GM23248 (cell line): ENCODE measurements at regions not wholly inside any gene's neighbourhood (a gene's known extent, or its start where the extent isn't known, plus 50 kb on each side); places are given as distances from the start of the nearest gene placed in this dataset.

Experiments
- DNase-seq: peaks from one replicate; pipeline ENCODE4 v3.0.0-alpha.2; 2015
- H2AFZ ChIP-seq: fragments of 200-600 bp; sonication (generic); 2 replicates; pipeline ENCODE4 v1.6.1; 2016; ENCODE audit warnings: antibody characterized with exemption
- H3F3A ChIP-seq: fragments of 200-600 bp; sonication (generic); 2 replicates; pipeline ENCODE4 v1.6.1; 2016; ENCODE audit warnings: mild to moderate bottlenecking, antibody characterized with exemption, mixed run types; ENCODE audit not compliant: insufficient read depth
- H3K27ac ChIP-seq: fragments of 200-600 bp; sonication (generic); 2 replicates; pipeline ENCODE4 v1.5.1; 2016; ENCODE audit warnings: mild to moderate bottlenecking
- H3K27me3 ChIP-seq: fragments of 200-600 bp; sonication (generic); replicated peaks from 2 replicates; pipeline ENCODE4 v1.6.1; 2016; ENCODE audit warnings: mild to moderate bottlenecking; ENCODE audit not compliant: insufficient read depth
- H3K36me3 ChIP-seq: fragments of 200-600 bp; sonication (generic); 2 replicates; pipeline ENCODE4 v1.6.1; 2016; ENCODE audit warnings: low read depth, mild to moderate bottlenecking
- H3K4me1 ChIP-seq: fragments of 200-600 bp; sonication (generic); 2 replicates; pipeline ENCODE4 v1.6.1; 2016; ENCODE audit warnings: mild to moderate bottlenecking; ENCODE audit not compliant: insufficient read depth
- H3K4me2 ChIP-seq: fragments of 200-600 bp; sonication (generic); one replicate; pipeline ENCODE4 v1.6.1; 2016; ENCODE audit warnings: mild to moderate bottlenecking; ENCODE audit not compliant: unreplicated experiment
- H3K4me3 ChIP-seq: fragments of 200-600 bp; sonication (generic); 2 replicates; pipeline ENCODE4 v1.5.1; 2016; ENCODE audit warnings: mild to moderate bottlenecking
- H3K79me2 ChIP-seq: fragments of 200-600 bp; sonication (generic); 2 replicates; pipeline ENCODE4 v1.6.1; 2016; ENCODE audit warnings: mild to moderate bottlenecking; ENCODE audit not compliant: insufficient read depth
- H3K9ac ChIP-seq: fragments of 200-600 bp; sonication (generic); 2 replicates; pipeline ENCODE4 v1.6.1; 2016; ENCODE audit warnings: mild to moderate bottlenecking
- H3K9me2 ChIP-seq: fragments of 200-600 bp; sonication (generic); 2 replicates; pipeline ENCODE4 v1.6.1; 2016; ENCODE audit warnings: mixed run types, mild to moderate bottlenecking, moderate library complexity; ENCODE audit not compliant: insufficient read depth
- H3K9me3 ChIP-seq: fragments of 200-600 bp; sonication (generic); one replicate; pipeline ENCODE4 v1.6.1; 2017; ENCODE audit warnings: low read depth
- H4K20me1 ChIP-seq: fragments of 200-600 bp; sonication (generic); 2 replicates; pipeline ENCODE4 v1.6.0; 2016; ENCODE audit not compliant: insufficient read depth
- EZH2 ChIP-seq: fragments of 200-600 bp; sonication (generic); IDR thresholded peaks from 2 replicates; pipeline ENCODE4 v1.6.1; 2018; ENCODE audit warnings: antibody characterized with exemption, mild to moderate bottlenecking; ENCODE audit not compliant: insufficient read depth, poor library complexity, severe bottlenecking
- EZH2phosphoT487 ChIP-seq: fragments of 200-600 bp; sonication (generic); IDR thresholded peaks from 2 replicates; pipeline ENCODE4 v1.6.1; 2018; ENCODE audit warnings: antibody characterized with exemption, moderate library complexity, mild to moderate bottlenecking, low read depth; ENCODE audit not compliant: insufficient read depth
- WGBS, 2 experiments: methylation state at CpG; one replicate each; pipeline ENCODE4 v1.1.6; 2015 to 2017; ENCODE audit warnings: low lambda C conversion rate in 2 of 2, low coverage in 1 of 2; ENCODE audit errors: missing lambda C conversion rate in 2 of 2; 5-methylcytosine and 5-hydroxymethylcytosine counted together
- in situ Hi-C: fragments of 300-500 bp; cut with MboI; formaldehyde crosslinking; loops from 2 replicates; pipeline ENCODE4 v1.15.0; 2020

DNA sequence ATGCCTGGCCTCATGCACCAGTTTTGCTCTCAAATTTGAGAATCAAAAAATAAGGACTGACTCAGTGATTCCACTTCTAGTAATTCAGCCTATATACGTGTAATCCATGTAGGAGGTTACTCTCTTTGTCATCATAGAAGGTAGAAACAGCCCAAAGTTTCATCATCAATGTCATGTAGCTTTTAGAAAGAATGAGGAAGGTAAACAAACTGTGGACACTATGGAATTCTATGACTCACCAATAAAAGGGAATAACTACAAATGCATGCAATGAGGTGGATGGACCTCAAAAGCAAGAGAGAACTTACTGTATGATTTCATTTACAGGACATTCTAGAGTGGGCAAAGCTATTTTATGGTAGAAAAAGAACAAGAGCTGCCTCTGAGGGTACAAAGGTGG is 93.2 kb upstream of the LRIG1 start:
- Histone ChIP-seq H3K27me3 (no peaks in the 10 kb centered on the region), H3K79me2 (no peaks in the 10 kb centered on the region), H3K9me3 (no peaks in the 10 kb centered on the region), H4K20me1 (no peaks in the 10 kb centered on the region), H3K4me2 (no peak overlapping the region), H3K4me1 (no peaks in the 10 kb centered on the region; the same call in 1 of the 2 replicates), H3K9me2 (no peaks in the 10 kb centered on the region), H3K27ac (no peak overlapping the region), H2AFZ (no peak overlapping the region), H3K4me3 (no peak overlapping the region), H3K9ac (no peak overlapping the region), H3K36me3 (no peaks in the 10 kb centered on the region), H3F3A (0 out of 2 replicates have a peak, but pooled peaks cover 3% of the 10 kb centered on the region)
- 2 to 5% methylated on average over 1 of the region's 1 CpG for WGBS, 2 experiments
- DNase-seq: peak; percentile 76
- in situ Hi-C loops: no loop called here
- TF ChIP-seq EZH2: no peak
- TF ChIP-seq EZH2phosphoT487: no peak

DNA sequence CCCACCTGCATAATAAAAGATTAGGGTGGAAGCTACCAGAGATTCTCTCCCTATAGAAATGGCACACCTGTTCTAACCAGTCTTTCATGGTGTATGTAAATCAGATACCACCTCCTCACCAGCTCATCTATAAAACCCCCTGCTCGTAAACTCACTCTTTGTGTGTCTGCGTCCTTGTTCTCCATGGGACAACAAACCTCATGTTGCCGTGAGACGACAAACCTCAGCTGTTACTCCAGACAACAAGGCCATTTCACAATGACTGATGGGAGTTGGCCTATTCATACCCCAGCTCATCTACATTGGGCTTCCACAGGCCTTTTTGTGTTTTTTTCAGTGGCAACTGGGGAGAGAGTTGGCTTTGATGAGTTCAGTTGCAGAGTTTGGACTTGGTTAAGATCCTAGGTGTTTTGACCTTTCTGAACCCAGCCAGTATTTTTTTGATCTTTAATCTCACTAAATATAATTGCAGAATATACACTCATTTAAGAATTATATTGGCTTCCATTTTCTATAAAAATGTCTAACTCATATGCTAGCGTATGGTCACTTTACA is 96.6 kb upstream of the LRIG1 start:
- 0 out of 2 replicates have a peak, but pooled peaks cover 3% of the 10 kb centered on the region for H3F3A ChIP-seq
- H2AFZ ChIP-seq: no peak overlapping the region
- no peaks in the 10 kb centered on the region for H3K36me3 ChIP-seq
- H3K79me2 ChIP-seq: no peaks in the 10 kb centered on the region
- in situ Hi-C loops: no loop called here
- DNase-seq: no peak
- H3K4me1 ChIP-seq: no peaks in the 10 kb centered on the region; the same call in 1 of the 2 replicates
- no peak overlapping the region for H3K27ac ChIP-seq
- TF ChIP-seq EZH2 (no peak), EZH2phosphoT487 (no peak)
- H3K27me3 ChIP-seq: 0 out of 2 replicates have a peak, but pooled peaks cover 2% of the 10 kb centered on the region
- no peaks in the 10 kb centered on the region for H3K9me2 ChIP-seq
- WGBS, 2 experiments: 89% methylated on average over 5 of the region's 5 CpGs
- H4K20me1 ChIP-seq: no peaks in the 10 kb centered on the region
- H3K9ac ChIP-seq: no peak overlapping the region
- H3K4me2 ChIP-seq: no peak overlapping the region
- H3K4me3 ChIP-seq: no peak overlapping the region
- no peaks in the 10 kb centered on the region for H3K9me3 ChIP-seq

DNA sequence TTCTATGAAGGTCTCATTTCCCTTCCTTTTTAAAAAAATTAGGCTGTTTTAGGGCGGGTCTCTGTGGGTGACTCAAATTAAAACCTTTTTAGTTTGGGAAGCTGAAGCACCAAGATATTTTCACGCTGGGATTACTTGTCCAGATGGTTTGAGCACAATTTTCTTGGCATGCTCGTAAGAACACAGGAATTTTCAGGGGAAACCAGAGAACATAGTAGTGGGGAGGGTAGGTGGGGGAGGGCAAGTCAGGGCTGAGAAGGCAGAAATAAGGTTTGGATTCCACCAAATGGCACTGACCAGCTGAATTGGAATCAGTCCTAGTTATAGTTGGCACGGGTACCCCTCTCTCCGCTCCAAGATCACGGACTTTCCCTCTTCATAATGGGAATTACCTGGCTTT is 97.3 kb upstream of the LRIG1 start:
- H3F3A ChIP-seq: 0 out of 2 replicates have a peak, but pooled peaks cover 3% of the 10 kb centered on the region
- WGBS, 2 experiments: 21 to 23% methylated on average over 6 of the region's 6 CpGs
- no peaks in the 10 kb centered on the region for H3K79me2 ChIP-seq
- H3K36me3 ChIP-seq: no peaks in the 10 kb centered on the region
- H3K9me2 ChIP-seq: no peaks in the 10 kb centered on the region
- no peak overlapping the region for H3K27ac ChIP-seq
- TF ChIP-seq EZH2: no peak
- TF ChIP-seq EZH2phosphoT487: no peak
- in situ Hi-C loops: no loop called here
- no peaks in the 10 kb centered on the region for H4K20me1 ChIP-seq
- no peak overlapping the region for H3K9ac ChIP-seq
- H3K9me3 ChIP-seq: no peaks in the 10 kb centered on the region
- no peak overlapping the region for H2AFZ ChIP-seq
- H3K27me3 ChIP-seq: 0 out of 2 replicates have a peak, but pooled peaks cover 4% of the 10 kb centered on the region
- no peaks in the 10 kb centered on the region; the same call in 1 of the 2 replicates for H3K4me1 ChIP-seq
- H3K4me2 ChIP-seq: no peak overlapping the region
- peak; percentile 6 for DNase-seq
- H3K4me3 ChIP-seq: no peak overlapping the region

DNA sequence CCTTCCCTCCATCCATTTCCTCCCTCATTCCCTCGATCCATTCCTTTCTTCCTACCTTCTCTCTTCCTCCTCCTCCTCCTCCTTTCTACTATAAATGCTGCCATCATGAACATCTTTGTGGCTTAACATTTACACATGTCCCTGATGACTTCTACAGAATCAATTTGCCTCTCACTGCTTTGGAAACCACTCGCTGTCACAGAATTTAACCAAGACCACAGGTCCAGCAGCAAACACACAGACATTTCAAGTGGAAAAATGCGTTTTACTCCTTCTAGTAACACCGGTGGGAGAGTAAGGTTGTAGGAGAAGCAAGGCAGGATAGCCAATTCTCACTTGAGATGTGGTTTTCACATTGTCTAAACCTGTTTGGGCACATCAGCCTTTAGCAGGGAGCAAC is 101.4 kb upstream of the LRIG1 start:
- TF ChIP-seq EZH2 (no peak), EZH2phosphoT487 (no peak)
- 59 to 66% methylated on average over 4 of the region's 4 CpGs for WGBS, 2 experiments
- no peak overlapping the region for H3K27ac ChIP-seq

More for the DNA sequence above, 101.4 kb upstream of the LRIG1 start:
- Histone ChIP-seq H3K4me1 (no peaks in the 10 kb centered on the region), H3K27me3 (0 out of 2 replicates have a peak, but pooled peaks cover 4% of the 10 kb centered on the region), H3K4me3 (no peak overlapping the region), H3K9me3 (no peaks in the 10 kb centered on the region), H3K36me3 (no peaks in the 10 kb centered on the region), H3K4me2 (no peak overlapping the region), H3K9me2 (no peaks in the 10 kb centered on the region), H2AFZ (no peak overlapping the region), H3K79me2 (no peaks in the 10 kb centered on the region), H3K9ac (no peak overlapping the region), H3F3A (no peaks in the 10 kb centered on the region), H4K20me1 (no peaks in the 10 kb centered on the region)
- DNase-seq: no peak
- in situ Hi-C loops: no loop called here
